Liver (tissue), 8 donors: ENCODE measurements at regions not wholly inside any gene's neighbourhood (a gene's known extent, or its start where the extent isn't known, plus 50 kb on each side); places are given as distances from the start of the nearest gene placed in this dataset.

Source experiments
- DNase-seq: peaks from one replicate; pipeline ENCODE4 v3.0.0-alpha.2; 2017; ENCODE audit warnings: low spot score
- H3K27ac ChIP-seq, 2 donors: one replicate each; pipeline ENCODE4 v1.7.0; 2013; ENCODE audit warnings: inconsistent platforms in 2 of 2, low read length in 2 of 2, control low read depth in 1 of 2, low read depth in 1 of 2, mild to moderate bottlenecking in 1 of 2
- H3K27me3 ChIP-seq, 4 donors: one replicate each; pipeline versions ENCODE4 v1.6.1 to v1.7.0; 2013; ENCODE audit warnings: low read length in 3 of 4, inconsistent platforms in 1 of 4, mild to moderate bottlenecking in 1 of 4, moderate library complexity in 1 of 4; ENCODE audit not compliant: control insufficient read depth in 4 of 4, insufficient read depth in 4 of 4
- H3K36me3 ChIP-seq, 4 donors: one replicate each; pipeline versions ENCODE4 v1.6.1 to v1.7.0; 2013; ENCODE audit warnings: low read length in 3 of 4, mild to moderate bottlenecking in 3 of 4, low read depth in 1 of 4, moderate library complexity in 1 of 4; ENCODE audit not compliant: control insufficient read depth in 4 of 4, insufficient read depth in 3 of 4
- H3K4me1 ChIP-seq, 4 donors: one replicate each; pipeline versions ENCODE4 v1.6.1 to v1.7.0; 2013; ENCODE audit warnings: low read length in 3 of 4, mild to moderate bottlenecking in 3 of 4, moderate library complexity in 1 of 4; ENCODE audit not compliant: control insufficient read depth in 4 of 4, insufficient read depth in 4 of 4
- H3K4me3 ChIP-seq, 3 donors: one replicate each; pipeline versions ENCODE4 v1.6.1 to v1.7.0; 2013; ENCODE audit warnings: low read length in 3 of 3, control low read depth in 1 of 3, low read depth in 1 of 3, mild to moderate bottlenecking in 1 of 3
- H3K9ac ChIP-seq, 2 donors: one replicate each; pipeline ENCODE4 v1.7.0; 2013; ENCODE audit warnings: low read length in 2 of 2, mild to moderate bottlenecking in 2 of 2, moderate library complexity in 2 of 2, control low read depth in 1 of 2, low read depth in 1 of 2
- H3K9me3 ChIP-seq, 4 donors: one replicate each; pipeline versions ENCODE4 v1.6.1 to v1.7.0; 2013; ENCODE audit warnings: low read length in 3 of 4; ENCODE audit not compliant: control insufficient read depth in 4 of 4
- EGR1 ChIP-seq, 2 donors: IDR thresholded peaks; 2 replicates each; pipeline ENCODE4 v1.6.1; 2016 to 2018; ENCODE audit warnings: antibody characterized with exemption in 2 of 2, low read depth in 2 of 2
- FOXA1 ChIP-seq: IDR thresholded peaks from 2 replicates; pipeline ENCODE4 v1.6.1; 2016; ENCODE audit warnings: antibody characterized with exemption
- FOXA2 ChIP-seq: IDR thresholded peaks from 2 replicates; pipeline ENCODE4 v1.6.1; 2016; ENCODE audit warnings: antibody characterized with exemption
- GABPA ChIP-seq, 2 donors: IDR thresholded peaks in 1 of 2; conservative IDR thresholded peaks in 1 of 2; 2 replicates each; pipeline ENCODE4 v1.6.1; 2016; ENCODE audit warnings: antibody characterized with exemption in 2 of 2, mild to moderate bottlenecking in 1 of 2, moderate library complexity in 1 of 2
- HNF4A ChIP-seq, 2 donors: conservative IDR thresholded peaks; 2 replicates each; pipeline ENCODE4 v1.6.1; 2016; ENCODE audit warnings: antibody characterized with exemption in 2 of 2, mild to moderate bottlenecking in 2 of 2
- HNF4G ChIP-seq: IDR thresholded peaks from 2 replicates; pipeline ENCODE4 v1.6.1; 2016; ENCODE audit warnings: antibody characterized with exemption
- JUND ChIP-seq, 2 donors: IDR thresholded peaks; 2 replicates each; pipeline ENCODE4 v1.6.1; 2016; ENCODE audit warnings: antibody characterized with exemption in 2 of 2
- RAD21 ChIP-seq, 2 donors: IDR thresholded peaks; 2 replicates each; pipeline ENCODE4 v1.6.1; 2016; ENCODE audit warnings: antibody characterized with exemption in 2 of 2, mild to moderate bottlenecking in 2 of 2
- RXRA ChIP-seq, 2 donors: IDR thresholded peaks; 2 replicates each; pipeline ENCODE4 v1.6.1; 2017 to 2018; ENCODE audit warnings: antibody characterized with exemption in 2 of 2, mild to moderate bottlenecking in 1 of 2
- SP1 ChIP-seq: IDR thresholded peaks from 2 replicates; pipeline ENCODE4 v1.6.1; 2018; ENCODE audit warnings: antibody characterized with exemption, mild to moderate bottlenecking
- YY1 ChIP-seq: IDR thresholded peaks from 2 replicates; pipeline ENCODE4 v1.6.1; 2016; ENCODE audit warnings: antibody characterized with exemption, mild to moderate bottlenecking
- WGBS: extraction: QIAGEN DNeasy Blood & Tissue Kit; methylation state at CpG from one replicate; pipeline ENCODE4 v1.1.7; 2013; 5-methylcytosine and 5-hydroxymethylcytosine counted together
- TF ChIP-seq, protein P1 (sequence below): fragments of 150-350 bp; IDR thresholded peaks from 2 replicates; pipeline ENCODE4 v1.5.1; 2017; ENCODE audit warnings: improper control_type of control experiment, low read depth, low read length; ENCODE audit not compliant: missing input control
- TF ChIP-seq, protein P2 (sequence below): IDR thresholded peaks from 2 replicates; pipeline ENCODE4 v1.6.1; 2016; ENCODE audit warnings: antibody characterized with exemption
- TF ChIP-seq, protein P3 (sequence below): IDR thresholded peaks from 2 replicates; pipeline ENCODE4 v1.6.1; 2016; ENCODE audit warnings: antibody characterized with exemption
- TF ChIP-seq, protein P4 (sequence below): IDR thresholded peaks from 2 replicates; pipeline ENCODE4 v1.6.1; 2016; ENCODE audit warnings: antibody characterized with exemption
- donor health status: healthy.
- donor health status: healthy.
- donor health status: healthy.
- donor health status: healthy.
- donor health status: healthy.

DNA sequence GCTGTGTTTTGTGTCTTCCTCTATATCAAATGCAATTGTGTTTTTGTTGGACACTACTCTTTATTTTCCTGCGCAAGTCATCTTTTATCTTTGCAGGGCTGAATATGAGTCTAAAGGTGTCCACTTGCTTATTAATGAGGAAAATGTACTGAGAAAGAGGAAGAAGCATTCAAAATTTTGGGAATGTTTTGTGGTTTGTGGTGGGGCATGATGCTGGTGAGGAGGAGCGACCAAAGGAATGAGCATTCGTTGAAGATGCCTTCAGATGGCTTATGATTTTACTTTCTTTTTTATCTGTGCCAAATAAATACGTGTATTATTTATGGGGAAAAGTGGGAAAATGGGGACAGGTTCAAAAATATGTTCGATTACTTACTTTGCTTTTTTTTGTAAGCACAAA lies 63.9 kb upstream of the SMIM21 start:
- 80% methylated on average over 5 of the region's 5 CpGs for WGBS
- no peaks in the 10 kb centered on the region for H3K36me3 ChIP-seq
- TF ChIP-seq, protein P1, sequence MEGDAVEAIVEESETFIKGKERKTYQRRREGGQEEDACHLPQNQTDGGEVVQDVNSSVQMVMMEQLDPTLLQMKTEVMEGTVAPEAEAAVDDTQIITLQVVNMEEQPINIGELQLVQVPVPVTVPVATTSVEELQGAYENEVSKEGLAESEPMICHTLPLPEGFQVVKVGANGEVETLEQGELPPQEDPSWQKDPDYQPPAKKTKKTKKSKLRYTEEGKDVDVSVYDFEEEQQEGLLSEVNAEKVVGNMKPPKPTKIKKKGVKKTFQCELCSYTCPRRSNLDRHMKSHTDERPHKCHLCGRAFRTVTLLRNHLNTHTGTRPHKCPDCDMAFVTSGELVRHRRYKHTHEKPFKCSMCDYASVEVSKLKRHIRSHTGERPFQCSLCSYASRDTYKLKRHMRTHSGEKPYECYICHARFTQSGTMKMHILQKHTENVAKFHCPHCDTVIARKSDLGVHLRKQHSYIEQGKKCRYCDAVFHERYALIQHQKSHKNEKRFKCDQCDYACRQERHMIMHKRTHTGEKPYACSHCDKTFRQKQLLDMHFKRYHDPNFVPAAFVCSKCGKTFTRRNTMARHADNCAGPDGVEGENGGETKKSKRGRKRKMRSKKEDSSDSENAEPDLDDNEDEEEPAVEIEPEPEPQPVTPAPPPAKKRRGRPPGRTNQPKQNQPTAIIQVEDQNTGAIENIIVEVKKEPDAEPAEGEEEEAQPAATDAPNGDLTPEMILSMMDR = no peak
- no peak overlapping the region for H3K27ac ChIP-seq
- peaks cover 0 to 4% (median 0%) of the 10 kb centered on the region in 4 donors for H3K27me3 ChIP-seq
- H3K4me1 ChIP-seq = no peaks in the 10 kb centered on the region
- no peak overlapping the region for H3K4me3 ChIP-seq
- no peaks in the 10 kb centered on the region for H3K9me3 ChIP-seq
- no peak overlapping the region for H3K9ac ChIP-seq
- DNase-seq = no peak

DNA sequence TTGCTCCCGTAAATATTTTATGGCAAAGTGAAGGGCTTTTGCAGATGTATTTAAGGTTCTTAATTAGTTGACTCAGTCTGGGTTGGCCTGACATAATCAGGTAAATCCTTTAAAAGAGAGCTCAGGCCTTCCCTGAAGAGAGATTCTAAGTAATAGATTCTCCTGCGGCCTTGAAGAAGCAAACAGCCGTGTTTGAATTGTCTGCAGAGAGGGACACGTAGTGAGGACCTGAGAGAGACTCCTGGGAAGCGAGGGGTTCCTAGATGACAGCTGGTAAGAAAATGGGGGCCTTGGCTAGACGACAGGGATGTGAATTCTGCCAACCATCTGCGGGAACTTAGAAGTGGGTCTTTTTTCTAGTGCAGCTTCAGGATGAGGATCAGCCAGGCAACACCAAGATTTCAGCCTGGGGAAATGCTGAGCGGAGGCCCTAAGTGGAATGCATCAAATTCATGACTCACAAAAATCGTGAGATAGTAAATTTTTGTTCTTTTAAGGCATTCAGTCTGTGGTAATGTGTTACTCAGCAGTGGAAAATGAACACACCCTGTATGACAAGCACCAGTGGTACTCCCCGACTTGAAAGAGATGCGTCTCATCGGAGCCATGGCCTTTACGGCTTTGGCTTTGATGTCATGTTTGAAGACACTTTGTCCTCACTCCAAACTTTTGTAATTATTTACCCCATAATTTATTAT lies 62.1 kb upstream of the SMIM21 start:
- Histone ChIP-seq H3K27ac (no peak overlapping the region), H3K27me3 (peaks cover 0 to under 1% (median 0%) of the 10 kb centered on the region in 4 donors), H3K9ac (no peak overlapping the region), H3K4me3 (no peak overlapping the region), H3K9me3 (peaks cover 0 to under 1% (median 0%) of the 10 kb centered on the region in 4 donors), H3K4me1 (no peaks in the 10 kb centered on the region), H3K36me3 (no peaks in the 10 kb centered on the region)
- DNase-seq = no peak
- WGBS = 85% methylated on average over 13 of the region's 13 CpGs
- TF ChIP-seq RAD21 (IDR thresholded peaks at IDR 0.05) = no peak
- TF ChIP-seq EGR1 (IDR thresholded peaks at IDR 0.05; ENCODE audit: low read depth in 2 of 2) = no peak
- TF ChIP-seq FOXA2 = no peak
- TF ChIP-seq, protein P1 = no peak
- TF ChIP-seq, protein P2, sequence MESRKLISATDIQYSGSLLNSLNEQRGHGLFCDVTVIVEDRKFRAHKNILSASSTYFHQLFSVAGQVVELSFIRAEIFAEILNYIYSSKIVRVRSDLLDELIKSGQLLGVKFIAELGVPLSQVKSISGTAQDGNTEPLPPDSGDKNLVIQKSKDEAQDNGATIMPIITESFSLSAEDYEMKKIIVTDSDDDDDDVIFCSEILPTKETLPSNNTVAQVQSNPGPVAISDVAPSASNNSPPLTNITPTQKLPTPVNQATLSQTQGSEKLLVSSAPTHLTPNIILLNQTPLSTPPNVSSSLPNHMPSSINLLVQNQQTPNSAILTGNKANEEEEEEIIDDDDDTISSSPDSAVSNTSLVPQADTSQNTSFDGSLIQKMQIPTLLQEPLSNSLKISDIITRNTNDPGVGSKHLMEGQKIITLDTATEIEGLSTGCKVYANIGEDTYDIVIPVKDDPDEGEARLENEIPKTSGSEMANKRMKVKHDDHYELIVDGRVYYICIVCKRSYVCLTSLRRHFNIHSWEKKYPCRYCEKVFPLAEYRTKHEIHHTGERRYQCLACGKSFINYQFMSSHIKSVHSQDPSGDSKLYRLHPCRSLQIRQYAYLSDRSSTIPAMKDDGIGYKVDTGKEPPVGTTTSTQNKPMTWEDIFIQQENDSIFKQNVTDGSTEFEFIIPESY = no peak
- TF ChIP-seq SP1 = no peak
- no peak for TF ChIP-seq YY1
- no peak for TF ChIP-seq FOXA1
- TF ChIP-seq, protein P3, sequence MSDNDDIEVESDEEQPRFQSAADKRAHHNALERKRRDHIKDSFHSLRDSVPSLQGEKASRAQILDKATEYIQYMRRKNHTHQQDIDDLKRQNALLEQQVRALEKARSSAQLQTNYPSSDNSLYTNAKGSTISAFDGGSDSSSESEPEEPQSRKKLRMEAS = no peak
- TF ChIP-seq JUND (IDR thresholded peaks at IDR 0.05) = no peak

DNA sequence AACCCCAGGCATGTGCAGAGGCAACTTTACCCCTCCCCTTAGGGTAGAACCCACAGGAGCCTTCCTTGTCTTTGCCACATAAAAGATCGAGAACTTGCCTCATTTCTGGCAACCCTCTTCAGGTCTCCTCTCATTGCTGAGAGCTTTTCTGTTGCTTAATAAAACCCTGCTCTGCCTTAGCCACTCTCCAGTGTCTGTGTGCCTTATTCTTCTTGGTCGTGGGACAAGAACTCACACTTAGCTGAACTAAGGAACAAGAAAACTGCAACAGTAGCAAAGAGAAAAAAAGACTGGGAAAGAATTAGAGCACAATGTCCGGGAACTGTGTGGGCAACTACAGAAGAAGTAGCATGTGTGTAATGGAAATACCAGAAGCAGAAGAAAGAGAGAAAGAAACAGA lies 56.2 kb upstream of the SMIM21 start:
- Histone ChIP-seq H3K27ac (no peak overlapping the region), H3K4me1 (no peaks in the 10 kb centered on the region), H3K36me3 (no peaks in the 10 kb centered on the region), H3K9ac (no peak overlapping the region), H3K9me3 (peaks cover 0 to 18% (median 4%) of the 10 kb centered on the region in 4 donors), H3K4me3 (no peak overlapping the region), H3K27me3 (no peaks in the 10 kb centered on the region)
- 83% methylated on average over 3 of the region's 3 CpGs for WGBS
- DNase-seq = no peak
- TF ChIP-seq HNF4A (conservative IDR thresholded peaks at IDR 0.05) (no peak), RXRA (IDR thresholded peaks at IDR 0.05) (no peak), GABPA (IDR thresholded peaks at IDR 0.05 in 1 of 2, conservative IDR thresholded peaks at IDR 0.05 in 1 of 2) (no peak), FOXA2 (no peak), HNF4G (no peak), RAD21 (IDR thresholded peaks at IDR 0.05) (no peak)
- TF ChIP-seq, protein P2 = no peak
- TF ChIP-seq, protein P4, sequence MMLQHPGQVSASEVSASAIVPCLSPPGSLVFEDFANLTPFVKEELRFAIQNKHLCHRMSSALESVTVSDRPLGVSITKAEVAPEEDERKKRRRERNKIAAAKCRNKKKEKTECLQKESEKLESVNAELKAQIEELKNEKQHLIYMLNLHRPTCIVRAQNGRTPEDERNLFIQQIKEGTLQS = no peak
